ENCODE measurements at regions not wholly inside any gene's neighbourhood (a gene's known extent, or its start where the extent isn't known, plus 50 kb on each side); places are given as distances from the start of the nearest gene placed in this dataset.

GRCh38 chr5:12175914-12176585 is 271.8 kb upstream of the CTNND2 start:
- TF ChIP-seq YY1 (IDR thresholded peaks at IDR 0.05; ENCODE audit: insufficient read depth, insufficient read length) (no peak), ZNF274 (IDR thresholded peaks at IDR 0.05; ENCODE audit: low read depth, low read length) (no peak)

Measured in NT2/D1 (cell line).